Inflammatory macrophage treated with lipopolysaccharide for 1 hour (primary cell): ENCODE measurements at regions not wholly inside any gene's neighbourhood (a gene's known extent, or its start where the extent isn't known, plus 50 kb on each side); places are given as distances from the start of the nearest gene placed in this dataset.
"Not testable (repeated sequence)": the region's sequence is repeated elsewhere in the genome, so short reads cannot be mapped to it uniquely, and the experiment has no call there.

Source experiments
- DNase-seq, 2 donors: peaks; one replicate each; pipeline ENCODE4 v3.0.0-alpha.2; 2020 to 2022

DNA sequence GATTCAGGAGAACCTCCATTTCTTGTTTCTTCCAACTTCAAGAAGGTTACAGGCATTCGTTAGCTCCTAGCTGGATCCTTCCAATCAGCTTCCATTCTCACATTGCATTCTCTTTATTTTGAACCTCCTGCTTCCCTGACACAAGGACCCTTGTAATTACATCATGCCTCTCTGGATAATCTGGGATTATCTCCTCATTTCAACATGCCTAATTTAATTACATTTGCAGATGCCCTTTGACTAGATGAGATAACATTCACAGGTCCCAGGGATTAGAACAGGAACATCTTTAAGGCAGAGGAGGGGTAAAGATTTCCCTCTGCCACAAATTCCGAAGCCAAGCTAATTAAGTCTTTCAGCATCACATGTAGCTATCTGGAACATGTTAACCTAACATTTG lies 753.8 kb upstream of the PCDH7 start:
- no peak for DNase-seq

DNA sequence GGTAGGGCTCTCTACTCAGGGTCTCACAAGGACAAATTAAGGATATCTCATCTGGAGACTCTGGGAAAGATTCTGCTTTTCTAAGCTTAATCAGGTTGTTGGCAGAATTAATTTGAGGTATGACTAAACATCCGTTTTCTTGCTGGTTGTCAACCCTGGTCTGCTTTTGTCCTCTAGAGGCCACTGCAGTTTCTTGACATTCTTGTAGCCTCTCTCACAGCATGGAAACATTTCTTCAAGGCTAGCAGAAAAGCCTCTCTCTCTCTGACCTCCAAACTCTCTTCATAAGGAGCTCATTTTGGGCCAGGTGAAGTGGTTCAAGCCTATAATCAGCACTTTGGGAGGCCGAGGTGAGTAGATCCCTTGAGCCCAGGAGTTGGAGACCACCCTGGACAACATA lies 749.5 kb upstream of the PCDH7 start:
- DNase-seq, result no peak

DNA sequence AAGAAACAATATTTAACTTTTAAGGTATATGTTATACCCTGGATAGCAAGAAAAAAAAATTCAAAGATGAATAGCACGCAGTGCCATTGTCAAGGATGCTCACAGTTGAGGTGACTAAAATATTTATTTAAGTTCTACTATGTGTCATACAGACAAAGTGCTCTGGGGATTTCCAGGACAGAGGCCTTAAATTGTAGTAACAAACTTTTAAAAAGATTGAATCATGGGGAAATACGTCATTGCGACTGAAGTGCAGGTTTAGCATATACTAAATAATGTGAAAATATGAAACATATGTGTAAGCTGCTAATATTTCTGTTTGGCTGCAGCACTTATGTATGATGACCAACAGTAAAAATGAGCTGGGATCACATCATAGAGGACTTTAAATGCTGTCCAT lies 748.0 kb upstream of the PCDH7 start:
- no peak for DNase-seq

DNA sequence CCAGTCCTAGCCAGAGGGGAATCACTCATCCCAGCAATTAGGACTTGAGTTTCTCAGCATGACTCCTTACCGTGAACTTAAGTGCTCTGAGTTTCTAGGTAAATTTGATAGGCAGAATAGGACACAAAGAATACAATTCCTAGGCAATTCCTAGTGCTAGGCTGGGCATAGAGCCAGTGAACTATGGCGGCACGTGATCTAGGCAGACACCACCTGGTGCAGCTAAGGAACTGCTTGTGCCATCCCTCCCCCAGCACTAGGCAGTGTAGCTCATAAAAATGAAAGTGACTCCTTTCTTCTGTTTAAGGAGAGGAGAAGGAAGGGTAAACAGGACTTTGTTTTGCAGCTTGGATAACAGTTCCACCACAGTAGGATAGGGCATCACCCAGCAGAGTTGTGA lies 736.3 kb upstream of the PCDH7 start:
- no peak for DNase-seq

DNA sequence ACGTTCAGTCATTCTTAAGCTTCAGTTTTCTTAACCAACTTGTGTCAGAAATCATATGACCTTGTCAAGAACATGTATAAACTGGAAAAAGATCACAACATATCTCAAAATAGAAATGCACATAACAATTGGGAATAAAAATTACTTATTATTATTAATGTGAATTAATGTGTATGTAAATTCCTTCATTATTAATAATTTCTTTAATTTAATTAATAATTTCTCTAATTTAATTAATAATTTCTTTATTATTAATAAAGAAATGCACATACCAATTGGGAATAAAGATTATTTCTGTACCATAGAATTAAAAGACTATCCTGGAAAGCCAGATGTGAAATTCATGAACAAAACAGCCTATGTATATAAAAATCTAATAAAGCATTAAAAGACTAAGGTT lies 718.5 kb upstream of the PCDH7 start:
- DNase-seq, result no peak

DNA sequence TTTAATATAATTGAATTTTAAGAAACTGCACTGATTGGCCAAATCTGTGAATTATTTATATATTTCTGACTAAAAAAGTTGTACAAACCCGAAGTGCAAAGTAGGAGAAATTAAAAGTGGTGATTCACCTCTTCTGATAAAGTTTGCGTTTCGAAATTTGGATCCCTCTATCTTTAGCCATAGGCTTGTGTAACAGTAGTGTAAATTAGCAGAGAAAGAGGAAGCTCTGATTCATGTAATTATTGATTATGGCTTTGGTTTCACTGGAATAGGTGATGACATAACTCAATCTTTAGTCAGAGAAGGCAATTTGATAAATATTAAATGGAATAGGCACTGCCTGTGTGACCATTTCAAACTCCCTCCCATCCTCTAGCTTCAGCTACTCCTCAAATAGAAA lies 717.8 kb upstream of the PCDH7 start:
- DNase-seq, result no peak

DNA sequence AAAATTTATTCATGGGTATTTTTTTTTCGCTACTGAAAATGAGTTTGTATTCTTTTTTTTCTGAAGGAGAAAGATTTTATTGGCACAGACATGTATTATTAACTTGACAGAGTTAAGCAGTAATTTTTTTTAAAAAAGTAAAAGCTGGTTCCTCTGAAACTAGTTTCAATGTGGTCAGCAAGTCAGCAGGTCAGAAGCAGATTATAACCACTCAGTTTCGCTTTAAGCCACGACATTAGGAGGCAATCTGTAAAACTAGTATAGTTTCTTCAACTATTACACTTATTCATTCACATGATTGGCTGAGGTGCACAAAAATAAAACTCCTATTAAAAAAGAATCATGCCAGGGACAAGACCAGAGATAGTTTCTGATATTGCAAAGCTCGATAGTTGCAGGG lies 714.2 kb upstream of the PCDH7 start:
- no peak for DNase-seq

DNA sequence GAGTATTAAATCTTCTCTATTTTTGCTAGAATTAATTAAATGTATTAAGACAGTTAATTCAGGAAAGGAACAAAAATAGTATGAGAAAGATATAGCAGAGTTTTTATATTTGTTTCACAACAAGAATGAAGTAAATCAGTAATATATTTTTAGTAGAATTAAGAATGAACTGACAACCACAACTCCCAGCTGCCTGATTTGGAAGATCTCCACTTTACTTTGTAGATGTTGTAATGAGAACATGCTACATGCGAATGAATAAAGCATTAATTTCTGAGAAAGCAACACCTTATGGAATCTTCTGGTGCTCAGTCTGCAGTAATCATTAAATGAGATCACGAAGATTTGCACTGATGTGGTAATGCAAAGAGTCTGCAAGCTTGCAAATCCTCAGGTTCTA lies 695.6 kb upstream of the PCDH7 start:
- DNase-seq, result no peak

DNA sequence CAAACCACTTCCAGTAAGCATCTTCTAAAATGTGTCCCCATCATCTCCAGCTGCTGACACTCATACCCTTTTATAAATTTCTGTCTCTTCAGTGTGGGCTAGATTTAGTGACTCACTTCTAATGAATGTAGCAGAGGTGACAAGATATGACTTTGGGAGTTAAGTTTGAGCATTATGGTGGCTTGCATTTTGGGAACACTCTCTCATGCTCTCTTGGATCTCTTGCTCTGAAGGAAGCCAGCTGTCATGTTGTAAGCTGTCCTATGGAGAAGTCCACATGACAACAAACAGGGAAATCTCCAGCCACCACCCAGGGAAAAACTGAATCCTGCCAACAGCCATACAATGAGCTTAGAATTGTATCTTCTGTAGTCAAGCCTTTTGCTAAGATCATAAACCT lies 691.3 kb upstream of the PCDH7 start:
- no peak for DNase-seq

DNA sequence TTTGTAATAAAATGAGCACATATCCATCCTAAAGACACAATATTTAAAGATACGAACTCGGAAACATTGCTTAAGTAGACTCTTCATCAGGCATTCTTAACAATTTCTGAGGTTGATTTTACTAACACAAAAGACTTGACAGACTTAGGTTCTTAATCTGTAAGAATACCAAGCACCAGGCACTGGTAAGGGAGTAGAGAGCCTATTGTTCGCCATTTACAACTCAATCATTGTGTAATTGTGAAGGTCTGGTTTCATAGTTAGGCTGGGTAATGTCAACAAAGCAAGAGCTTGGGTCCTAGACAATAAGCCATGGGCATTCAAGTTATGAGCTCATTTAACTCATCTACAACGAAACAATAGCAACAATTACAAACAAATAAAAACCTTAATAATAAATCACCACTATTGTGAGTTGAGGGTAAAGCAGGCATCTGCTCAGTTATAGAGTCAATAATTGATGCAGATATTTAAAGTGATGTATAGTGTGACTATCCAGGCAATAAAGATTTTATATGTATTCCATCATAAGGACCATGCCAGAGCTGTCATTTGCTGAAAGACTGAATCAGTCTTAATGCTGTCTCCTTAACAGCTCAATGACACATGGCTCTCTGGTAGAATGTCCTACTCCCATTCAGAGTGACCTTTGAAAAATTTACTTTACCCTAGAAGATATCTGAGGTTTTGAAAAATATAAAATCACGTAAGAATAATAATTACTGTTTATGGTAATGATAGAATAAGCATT lies 664.0 kb upstream of the PCDH7 start:
- DNase-seq, result no peak

DNA sequence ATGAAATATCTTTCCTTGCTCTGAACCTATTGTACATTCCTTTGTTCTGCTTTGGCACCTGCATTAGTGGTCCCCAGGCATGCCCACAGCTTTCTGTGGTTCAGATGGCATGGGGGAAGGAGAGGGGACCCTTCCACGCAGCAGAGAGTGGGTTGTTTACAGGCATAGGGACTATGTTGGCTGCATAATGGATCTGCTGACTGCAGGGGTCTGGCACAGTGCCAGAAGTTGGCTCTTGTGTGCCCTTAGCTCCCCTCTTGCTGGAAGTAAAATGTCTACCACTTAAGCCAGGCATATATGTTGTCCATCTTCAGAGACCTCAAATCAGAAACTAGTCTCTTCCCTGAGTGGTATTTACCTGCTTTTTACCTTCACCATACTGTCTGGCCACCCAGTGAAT lies 651.9 kb upstream of the PCDH7 start:
- no peak for DNase-seq

DNA sequence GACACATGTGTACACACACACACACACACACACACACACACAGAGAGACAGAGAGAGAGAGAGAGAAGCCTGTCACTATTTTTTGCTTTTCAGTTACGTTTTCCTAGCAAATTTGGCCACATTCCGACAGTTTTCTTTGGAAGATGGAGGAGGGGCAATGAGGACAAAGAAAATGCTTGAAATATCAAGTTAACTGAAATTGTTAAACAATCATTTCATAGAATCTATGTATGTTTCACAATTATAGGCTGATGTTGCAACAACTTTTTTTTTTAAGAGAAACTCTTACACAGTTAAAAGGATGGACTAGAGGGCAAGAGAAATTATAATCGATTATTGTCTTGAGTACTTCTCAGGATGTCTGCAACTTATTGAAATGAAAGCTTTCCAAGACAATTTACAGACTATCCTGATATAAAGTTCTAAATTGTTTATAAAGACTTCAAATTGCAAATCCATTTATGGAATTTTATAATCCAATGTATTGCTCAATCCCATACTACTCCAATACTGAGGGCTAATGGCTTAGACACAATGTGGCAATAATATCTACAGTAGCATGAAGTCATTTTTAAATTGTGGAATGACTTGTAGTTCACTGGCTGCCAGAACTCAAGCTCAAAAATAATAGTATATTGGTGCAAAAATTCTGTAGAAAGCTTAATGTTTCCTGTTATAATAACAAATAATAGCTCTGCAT lies 647.0 kb upstream of the PCDH7 start:
- DNase-seq, result no peak

DNA sequence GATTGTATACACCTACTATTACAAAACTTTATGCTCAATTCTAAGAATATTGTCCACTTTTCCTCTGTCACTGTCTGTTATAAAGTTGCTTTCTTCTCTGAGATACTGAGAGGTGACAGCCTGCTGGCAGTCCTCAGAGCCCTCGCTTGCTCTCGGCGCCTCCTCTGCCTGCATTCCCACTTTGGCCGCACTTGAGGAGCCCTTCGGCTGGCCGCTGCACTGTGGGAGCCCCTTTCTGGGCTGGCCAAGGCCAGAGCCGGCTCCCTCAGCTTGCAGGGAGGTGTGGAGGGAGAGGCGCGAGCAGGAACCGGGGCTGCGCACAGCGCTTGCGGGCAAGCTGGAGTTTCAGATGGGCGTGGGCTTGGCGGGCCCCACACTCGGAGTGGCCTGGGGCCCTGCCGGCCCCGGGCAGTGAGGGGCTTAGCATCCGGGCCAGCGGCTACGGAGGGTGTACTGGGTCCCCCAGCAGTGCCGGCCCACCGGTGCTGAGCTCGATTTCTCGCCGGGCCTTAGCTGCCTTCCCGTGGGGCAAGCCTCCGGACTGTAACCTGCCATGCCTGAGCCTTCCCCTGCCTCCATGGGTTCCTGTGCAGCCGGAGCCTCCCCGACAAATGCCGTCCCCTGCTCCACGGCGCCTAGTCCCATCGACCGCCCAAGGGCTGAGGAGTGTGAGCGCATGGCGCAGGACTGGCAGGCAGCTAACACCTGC lies 627.6 kb upstream of the PCDH7 start:
- DNase-seq, result not testable (repeated sequence)

DNA sequence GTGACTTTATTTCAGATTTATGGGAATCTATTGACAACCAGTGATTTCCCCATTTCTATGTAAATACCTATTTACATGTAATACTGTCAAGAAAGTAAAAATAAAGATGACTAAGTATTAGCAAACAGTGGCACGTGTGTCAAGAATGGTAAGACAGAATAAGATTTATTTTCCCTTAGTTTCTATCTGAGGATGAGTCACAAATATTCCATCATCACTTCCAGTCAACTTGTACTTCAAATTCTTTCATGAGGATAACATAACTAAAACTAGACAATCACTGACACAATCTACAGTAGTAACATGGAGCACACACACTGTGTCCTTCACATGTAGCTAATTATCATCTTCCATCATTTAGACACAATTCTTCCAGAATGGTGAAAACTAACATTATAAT lies 625.3 kb upstream of the PCDH7 start:
- no peak for DNase-seq

DNA sequence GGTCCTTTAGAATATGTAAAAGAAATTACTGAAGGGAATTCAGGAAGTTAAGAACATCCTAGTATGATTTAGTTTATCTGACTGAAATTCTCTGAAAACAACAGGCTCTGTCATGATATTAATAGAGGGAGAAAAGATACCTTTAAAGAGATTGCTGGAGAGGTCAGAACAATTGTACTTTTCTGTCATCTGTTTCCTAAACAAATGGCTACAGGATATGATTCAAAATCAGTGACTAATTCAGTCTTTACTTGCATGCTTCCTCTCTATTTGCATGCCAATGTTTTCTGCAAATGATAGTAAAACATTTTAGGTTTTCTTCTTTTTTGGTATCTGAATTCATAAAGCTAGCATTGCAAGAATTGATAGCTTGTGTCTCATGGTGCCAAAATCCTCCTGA lies 616.7 kb upstream of the PCDH7 start:
- DNase-seq, result no peak

DNA sequence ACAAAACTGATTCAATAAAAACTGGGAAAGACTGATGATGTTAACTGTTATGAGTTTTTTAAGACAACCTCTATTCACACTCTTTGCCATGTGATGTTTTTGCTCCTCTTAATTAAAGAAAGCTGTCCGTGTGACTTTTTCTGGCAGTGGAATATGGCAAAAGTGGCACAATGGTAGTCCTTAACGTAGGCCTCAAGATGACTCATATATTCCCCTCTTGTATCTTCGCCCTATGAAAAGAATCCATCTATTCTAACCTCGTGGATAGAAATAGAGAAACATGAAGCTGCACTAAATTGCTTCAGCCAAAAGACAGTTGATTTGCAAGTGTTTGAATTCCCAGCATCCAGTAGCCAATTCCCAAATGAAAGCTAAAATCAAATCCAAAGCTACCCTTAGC lies 603.8 kb upstream of the PCDH7 start:
- DNase-seq, result no peak

DNA sequence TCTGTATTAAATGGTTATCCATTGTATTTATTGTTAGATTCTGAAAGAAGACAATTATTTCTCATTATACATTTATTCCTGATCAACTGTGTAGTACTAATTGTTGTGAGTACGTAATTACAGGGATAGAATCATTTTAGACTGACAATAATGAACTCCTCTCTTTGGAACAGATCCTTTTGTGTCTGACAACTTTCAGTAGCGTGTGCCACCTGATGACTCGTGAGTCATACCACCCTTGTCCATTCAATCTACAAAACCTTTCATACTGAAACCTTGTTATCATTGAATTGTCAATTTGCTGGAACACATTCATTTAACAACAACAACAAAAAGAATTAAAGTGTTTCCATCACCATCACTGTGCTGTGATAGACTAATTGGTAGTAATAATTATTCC lies 602.7 kb upstream of the PCDH7 start:
- DNase-seq, result no peak

DNA sequence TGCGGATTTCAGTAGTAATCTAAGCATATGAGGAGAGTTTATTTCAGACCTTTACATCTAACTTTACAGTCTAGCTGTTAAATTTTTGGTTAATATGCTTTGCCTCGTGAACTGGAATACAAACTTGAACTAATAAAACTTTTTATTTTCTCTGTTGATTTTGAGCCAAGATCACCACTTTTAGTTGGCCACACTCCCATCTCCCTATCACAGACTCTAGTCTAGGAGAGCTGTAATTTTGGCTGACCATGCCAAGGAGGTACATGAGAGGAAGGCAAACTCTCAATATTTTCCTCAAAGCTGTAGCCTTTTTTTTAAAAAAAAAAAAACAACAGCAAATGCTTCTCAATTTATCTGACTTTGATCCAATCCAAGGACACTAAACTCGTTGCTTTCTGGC lies 597.5 kb upstream of the PCDH7 start:
- DNase-seq, result no peak

DNA sequence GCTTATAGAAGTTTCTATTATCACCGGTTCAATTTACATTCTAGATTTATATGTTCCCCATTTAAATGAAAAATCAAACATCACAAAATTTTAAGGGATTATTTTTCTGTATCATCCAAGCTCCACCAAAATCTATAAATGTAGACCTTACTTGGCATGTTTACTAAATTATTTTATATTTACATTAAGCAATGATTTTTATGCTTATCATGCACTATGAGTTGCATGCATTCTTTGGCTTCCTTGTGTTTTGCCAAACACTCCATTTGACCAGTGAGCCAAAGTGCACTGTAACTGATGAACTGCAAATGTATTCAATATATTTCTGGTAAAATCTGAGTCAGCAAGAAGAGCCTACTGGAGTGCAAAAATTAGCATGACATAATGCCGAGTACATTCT lies 595.5 kb upstream of the PCDH7 start:
- not testable (repeated sequence) for DNase-seq

DNA sequence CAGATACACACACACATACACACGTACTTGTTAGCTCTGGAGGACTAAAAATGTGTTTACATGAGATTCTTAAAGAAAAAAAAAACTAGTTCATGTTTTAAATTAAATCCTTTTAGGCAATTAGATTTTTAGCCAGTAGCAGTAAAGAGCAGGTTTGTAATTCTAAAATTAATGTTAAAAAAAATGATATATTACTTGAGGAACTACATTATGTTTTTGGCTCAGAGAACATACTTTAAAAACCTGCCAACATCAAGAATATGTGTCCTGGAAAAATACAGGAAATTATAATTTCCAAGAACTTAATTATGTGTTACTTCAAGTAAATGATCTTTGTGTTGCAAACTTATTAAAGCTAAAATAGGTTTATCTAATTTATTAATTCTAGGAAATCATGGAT lies 594.3 kb upstream of the PCDH7 start:
- no peak for DNase-seq

DNA sequence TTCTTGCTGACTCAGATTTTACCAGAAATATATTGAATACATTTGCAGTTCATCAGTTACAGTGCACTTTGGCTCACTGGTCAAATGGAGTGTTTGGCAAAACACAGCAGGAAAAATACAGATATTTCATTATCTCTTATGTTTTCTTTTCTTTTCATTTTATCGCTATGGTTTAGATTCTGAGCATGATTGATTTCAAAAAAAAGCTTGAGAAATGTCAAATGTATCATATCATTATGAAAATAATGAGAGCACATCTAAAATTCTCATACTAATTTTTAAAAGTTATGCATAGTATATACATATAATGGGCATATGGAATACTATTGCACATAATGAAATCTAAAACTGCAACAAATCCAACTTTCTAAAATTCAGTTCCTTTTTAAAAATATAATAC lies 593.8 kb upstream of the PCDH7 start:
- DNase-seq, result no peak

DNA sequence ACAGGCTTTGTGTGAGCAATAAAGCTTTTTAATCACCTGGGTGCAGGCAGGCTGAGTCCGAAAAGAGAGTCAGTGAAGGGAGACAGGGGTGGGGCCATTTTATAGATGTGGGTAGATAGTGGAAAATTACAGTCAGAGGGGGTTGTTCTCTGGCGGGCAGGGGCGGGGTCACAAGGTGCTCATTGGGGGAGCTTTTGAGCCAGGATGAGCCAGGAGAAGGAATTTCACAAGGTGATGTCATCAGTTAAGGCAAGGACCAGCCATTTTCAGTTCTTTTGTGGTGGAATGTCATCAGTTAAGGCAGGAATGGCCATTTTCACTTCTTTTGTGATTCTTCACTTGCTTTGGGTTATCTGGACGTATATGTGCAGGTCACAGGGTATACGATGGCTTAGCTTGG lies 571.3 kb upstream of the PCDH7 start:
- DNase-seq, result not testable (repeated sequence)

DNA sequence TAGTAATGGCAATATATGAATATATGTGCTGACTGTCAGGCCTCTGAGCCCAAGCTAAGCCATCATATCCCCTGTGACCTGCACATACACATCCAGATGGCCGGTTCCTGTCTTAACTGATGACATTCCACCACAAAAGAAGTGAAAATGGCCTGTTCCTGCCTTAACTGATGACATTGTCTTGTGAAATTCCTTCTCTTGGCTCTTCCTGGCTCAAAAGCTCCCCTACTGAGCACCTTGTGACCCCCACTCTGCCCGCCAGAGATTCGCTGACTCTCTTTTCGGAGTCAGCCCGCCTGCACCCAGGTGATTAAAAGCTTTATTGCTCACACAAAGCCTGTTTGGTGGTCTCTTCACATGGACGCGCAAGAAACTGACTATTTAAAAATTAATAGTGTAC lies 570.6 kb upstream of the PCDH7 start:
- DNase-seq, result not testable (repeated sequence)

DNA sequence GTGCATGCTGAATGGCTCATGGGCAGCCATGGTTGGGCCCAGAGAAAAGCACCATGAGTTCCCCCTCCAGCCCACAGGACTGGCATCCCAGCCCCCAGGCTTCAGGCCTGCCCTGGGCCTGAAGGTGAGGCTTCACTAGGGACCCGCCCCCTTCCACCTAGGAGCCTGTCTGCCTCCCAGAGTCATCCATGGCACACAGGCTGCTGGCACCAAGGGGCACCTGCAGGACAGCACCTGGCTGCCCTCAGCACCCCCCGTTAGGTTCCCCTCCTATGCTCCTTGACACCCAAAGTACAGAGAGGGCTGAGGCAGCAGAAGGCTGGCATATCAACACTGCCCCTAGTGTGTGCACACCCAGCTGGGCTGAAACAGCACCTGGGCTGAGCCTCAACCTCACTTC lies 566.7 kb upstream of the PCDH7 start:
- DNase-seq, result no peak
